ENCODE measurements at regions not wholly inside any gene's neighbourhood (a gene's known extent, or its start where the extent isn't known, plus 50 kb on each side); places are given as distances from the start of the nearest gene placed in this dataset.

DNA sequence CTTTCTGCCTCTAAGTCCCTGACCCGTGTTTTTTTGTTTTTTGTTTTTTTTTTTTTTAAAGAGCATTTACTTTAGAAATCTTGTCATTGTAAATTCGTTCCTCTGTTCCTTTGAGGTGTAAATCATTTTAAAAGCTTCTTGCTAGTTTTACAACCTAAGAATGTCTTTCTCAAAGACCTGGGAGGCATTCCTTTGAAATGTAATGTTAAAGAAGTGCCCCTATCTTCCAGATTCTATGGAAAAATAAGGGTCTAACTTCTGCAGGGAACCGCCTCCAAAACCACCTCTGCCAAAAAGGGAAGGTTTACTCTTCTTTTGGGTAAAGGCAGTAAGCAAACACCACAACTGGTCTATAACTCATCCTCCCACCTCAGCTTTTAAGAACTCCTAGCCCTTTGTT, 259.6 kb upstream of the ZNF804A start:
- no peak for TF ChIP-seq YY1 (IDR thresholded peaks at IDR 0.05; ENCODE audit: low read depth)
- TF ChIP-seq EP300 (IDR thresholded peaks at IDR 0.05; ENCODE audit: borderline replicate concordance), result no peak
- no peak for TF ChIP-seq CEBPB (IDR thresholded peaks at IDR 0.05)
- no peak for TF ChIP-seq RAD21 (IDR thresholded peaks at IDR 0.05; ENCODE audit: low read depth)
- TF ChIP-seq, protein P1, sequence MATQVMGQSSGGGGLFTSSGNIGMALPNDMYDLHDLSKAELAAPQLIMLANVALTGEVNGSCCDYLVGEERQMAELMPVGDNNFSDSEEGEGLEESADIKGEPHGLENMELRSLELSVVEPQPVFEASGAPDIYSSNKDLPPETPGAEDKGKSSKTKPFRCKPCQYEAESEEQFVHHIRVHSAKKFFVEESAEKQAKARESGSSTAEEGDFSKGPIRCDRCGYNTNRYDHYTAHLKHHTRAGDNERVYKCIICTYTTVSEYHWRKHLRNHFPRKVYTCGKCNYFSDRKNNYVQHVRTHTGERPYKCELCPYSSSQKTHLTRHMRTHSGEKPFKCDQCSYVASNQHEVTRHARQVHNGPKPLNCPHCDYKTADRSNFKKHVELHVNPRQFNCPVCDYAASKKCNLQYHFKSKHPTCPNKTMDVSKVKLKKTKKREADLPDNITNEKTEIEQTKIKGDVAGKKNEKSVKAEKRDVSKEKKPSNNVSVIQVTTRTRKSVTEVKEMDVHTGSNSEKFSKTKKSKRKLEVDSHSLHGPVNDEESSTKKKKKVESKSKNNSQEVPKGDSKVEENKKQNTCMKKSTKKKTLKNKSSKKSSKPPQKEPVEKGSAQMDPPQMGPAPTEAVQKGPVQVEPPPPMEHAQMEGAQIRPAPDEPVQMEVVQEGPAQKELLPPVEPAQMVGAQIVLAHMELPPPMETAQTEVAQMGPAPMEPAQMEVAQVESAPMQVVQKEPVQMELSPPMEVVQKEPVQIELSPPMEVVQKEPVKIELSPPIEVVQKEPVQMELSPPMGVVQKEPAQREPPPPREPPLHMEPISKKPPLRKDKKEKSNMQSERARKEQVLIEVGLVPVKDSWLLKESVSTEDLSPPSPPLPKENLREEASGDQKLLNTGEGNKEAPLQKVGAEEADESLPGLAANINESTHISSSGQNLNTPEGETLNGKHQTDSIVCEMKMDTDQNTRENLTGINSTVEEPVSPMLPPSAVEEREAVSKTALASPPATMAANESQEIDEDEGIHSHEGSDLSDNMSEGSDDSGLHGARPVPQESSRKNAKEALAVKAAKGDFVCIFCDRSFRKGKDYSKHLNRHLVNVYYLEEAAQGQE (IDR thresholded peaks at IDR 0.05; ENCODE audit: low read depth), result no peak
